ENCODE measurements at regions not wholly inside any gene's neighbourhood (a gene's known extent, or its start where the extent isn't known, plus 50 kb on each side); places are given as distances from the start of the nearest gene placed in this dataset.

- Histone ChIP-seq H3K27me3 (ENCODE audit: insufficient read depth, low read length, poor library complexity) (no peaks in the 10 kb centered on the region), H3K4me1 (ENCODE audit: control insufficient read depth, low read depth, low read length) (no peaks in the 10 kb centered on the region), H3K23ac (ENCODE audit: low read length) (no peak overlapping the region), H3K36me3 (ENCODE audit: control insufficient read depth, insufficient read depth, low read length) (no peaks in the 10 kb centered on the region), H2AK5ac (ENCODE audit: low read length) (no peak overlapping the region), H3K18ac (ENCODE audit: low read length) (no peak overlapping the region), H3K79me2 (ENCODE audit: control insufficient read depth, insufficient read depth, low read length) (no peaks in the 10 kb centered on the region), H3K4me2 (ENCODE audit: low read length) (no peak overlapping the region), H3K27ac (ENCODE audit: low read depth, low read length) (no peak overlapping the region), H3K4me3 (ENCODE audit: low read length) (no peak overlapping the region), H2BK120ac (ENCODE audit: low read depth, low read length) (no peak overlapping the region), H3K4ac (ENCODE audit: low read depth, low read length) (no peak overlapping the region), H3K9ac (ENCODE audit: low read length) (no peak overlapping the region), H2BK15ac (replicated peaks; ENCODE audit: low read depth) (no peak overlapping the region), H4K5ac (ENCODE audit: low read length) (no peak overlapping the region), H3K79me1 (ENCODE audit: low read length) (no peaks in the 10 kb centered on the region), H4K8ac (ENCODE audit: low read depth, low read length) (no peak overlapping the region), H2BK5ac (ENCODE audit: low read length) (no peak overlapping the region), H3K56ac (ENCODE audit: low read length) (no peak overlapping the region)
- DNase-seq, result no peak
These were observed 280.5 kb downstream of the TLL1 start for GRCh38 chr4:166153548-166153947.

- Histone ChIP-seq H3K23ac (ENCODE audit: low read length) (no peak overlapping the region), H3K56ac (ENCODE audit: low read length) (no peak overlapping the region), H4K5ac (ENCODE audit: low read length) (no peak overlapping the region), H3K9ac (ENCODE audit: low read length) (no peak overlapping the region), H3K4me1 (ENCODE audit: control insufficient read depth, low read depth, low read length) (no peaks in the 10 kb centered on the region), H3K4me2 (ENCODE audit: low read length) (no peak overlapping the region), H4K8ac (ENCODE audit: low read depth, low read length) (no peak overlapping the region), H3K4me3 (ENCODE audit: low read length) (no peak overlapping the region), H3K79me1 (ENCODE audit: low read length) (no peaks in the 10 kb centered on the region), H3K79me2 (ENCODE audit: control insufficient read depth, insufficient read depth, low read length) (no peaks in the 10 kb centered on the region), H3K36me3 (ENCODE audit: control insufficient read depth, insufficient read depth, low read length) (no peaks in the 10 kb centered on the region), H2BK15ac (replicated peaks; ENCODE audit: low read depth) (no peak overlapping the region), H2BK5ac (ENCODE audit: low read length) (no peak overlapping the region), H3K27ac (ENCODE audit: low read depth, low read length) (no peak overlapping the region), H3K4ac (ENCODE audit: low read depth, low read length) (no peak overlapping the region), H2BK120ac (ENCODE audit: low read depth, low read length) (no peak overlapping the region), H2AK5ac (ENCODE audit: low read length) (no peak overlapping the region), H3K18ac (ENCODE audit: low read length) (no peak overlapping the region), H3K27me3 (ENCODE audit: insufficient read depth, low read length, poor library complexity) (no peaks in the 10 kb centered on the region)
- WGBS (ENCODE audit: extremely low coverage, insufficient coverage, low lambda C conversion rate), result no CpG with 5 or more reads among the region's 4 CpGs
- no peak for DNase-seq
These were observed 289.3 kb downstream of the TLL1 start for GRCh38 chr4:166162327-166162726.

GRCh38 chr4:166165829-166166420 is 292.9 kb downstream of the TLL1 start:
- no peak overlapping the region for H3K4me2 ChIP-seq (ENCODE audit: low read length)
- H2BK120ac ChIP-seq (ENCODE audit: low read depth, low read length), result no peak overlapping the region
- no peaks in the 10 kb centered on the region for H3K79me2 ChIP-seq (ENCODE audit: control insufficient read depth, insufficient read depth, low read length)
- H2BK5ac ChIP-seq (ENCODE audit: low read length), result no peak overlapping the region
- H3K27me3 ChIP-seq (ENCODE audit: insufficient read depth, low read length, poor library complexity), result no peaks in the 10 kb centered on the region
- H2AK5ac ChIP-seq (ENCODE audit: low read length), result no peak overlapping the region
- H3K4ac ChIP-seq (ENCODE audit: low read depth, low read length), result no peak overlapping the region
- no CpG with 5 or more reads among the region's 7 CpGs for WGBS (ENCODE audit: extremely low coverage, insufficient coverage, low lambda C conversion rate)
- H3K36me3 ChIP-seq (ENCODE audit: control insufficient read depth, insufficient read depth, low read length), result no peaks in the 10 kb centered on the region
- H3K18ac ChIP-seq (ENCODE audit: low read length), result no peak overlapping the region
- H3K79me1 ChIP-seq (ENCODE audit: low read length), result no peaks in the 10 kb centered on the region
- H3K4me3 ChIP-seq (ENCODE audit: low read length), result no peak overlapping the region
- no peak overlapping the region for H4K5ac ChIP-seq (ENCODE audit: low read length)
- no peak overlapping the region for H3K23ac ChIP-seq (ENCODE audit: low read length)
- no peak overlapping the region for H4K8ac ChIP-seq (ENCODE audit: low read depth, low read length)
- peak; percentile 73 for DNase-seq
- no peaks in the 10 kb centered on the region for H3K4me1 ChIP-seq (ENCODE audit: control insufficient read depth, low read depth, low read length)
- H3K27ac ChIP-seq (ENCODE audit: low read depth, low read length), result no peak overlapping the region
- H3K56ac ChIP-seq (ENCODE audit: low read length), result no peak overlapping the region
- H2BK15ac ChIP-seq (replicated peaks; ENCODE audit: low read depth), result no peak overlapping the region
- no peak overlapping the region for H3K9ac ChIP-seq (ENCODE audit: low read length)

GRCh38 chr4:166169111-166169510 is 296.1 kb downstream of the TLL1 start:
- no peak overlapping the region for H3K27ac ChIP-seq (ENCODE audit: low read depth, low read length)
- no peak overlapping the region for H3K18ac ChIP-seq (ENCODE audit: low read length)
- no peak overlapping the region for H2BK120ac ChIP-seq (ENCODE audit: low read depth, low read length)
- no peaks in the 10 kb centered on the region for H3K27me3 ChIP-seq (ENCODE audit: insufficient read depth, low read length, poor library complexity)
- H2BK15ac ChIP-seq (replicated peaks; ENCODE audit: low read depth), result no peak overlapping the region
- H3K79me2 ChIP-seq (ENCODE audit: control insufficient read depth, insufficient read depth, low read length), result no peaks in the 10 kb centered on the region
- no peaks in the 10 kb centered on the region for H3K79me1 ChIP-seq (ENCODE audit: low read length)
- no peak overlapping the region for H3K23ac ChIP-seq (ENCODE audit: low read length)
- no CpG with 5 or more reads among the region's 3 CpGs for WGBS (ENCODE audit: extremely low coverage, insufficient coverage, low lambda C conversion rate)
- no peak overlapping the region for H2BK5ac ChIP-seq (ENCODE audit: low read length)
- H3K4ac ChIP-seq (ENCODE audit: low read depth, low read length), result no peak overlapping the region
- H4K5ac ChIP-seq (ENCODE audit: low read length), result no peak overlapping the region
- H3K4me2 ChIP-seq (ENCODE audit: low read length), result no peak overlapping the region
- no peak overlapping the region for H3K56ac ChIP-seq (ENCODE audit: low read length)
- H3K4me3 ChIP-seq (ENCODE audit: low read length), result no peak overlapping the region
- H3K9ac ChIP-seq (ENCODE audit: low read length), result no peak overlapping the region
- H3K4me1 ChIP-seq (ENCODE audit: control insufficient read depth, low read depth, low read length), result no peaks in the 10 kb centered on the region
- H3K36me3 ChIP-seq (ENCODE audit: control insufficient read depth, insufficient read depth, low read length), result no peaks in the 10 kb centered on the region
- no peak overlapping the region for H2AK5ac ChIP-seq (ENCODE audit: low read length)
- peak; percentile 30 for DNase-seq
- H4K8ac ChIP-seq (ENCODE audit: low read depth, low read length), result no peak overlapping the region

- no peaks in the 10 kb centered on the region for H3K4me1 ChIP-seq (ENCODE audit: control insufficient read depth, low read depth, low read length)
- H3K23ac ChIP-seq (ENCODE audit: low read length), result no peak overlapping the region
- no peaks in the 10 kb centered on the region for H3K36me3 ChIP-seq (ENCODE audit: control insufficient read depth, insufficient read depth, low read length)
- no peak overlapping the region for H3K4me3 ChIP-seq (ENCODE audit: low read length)
- DNase-seq, result no peak
- no CpG with 5 or more reads among the region's 2 CpGs for WGBS (ENCODE audit: extremely low coverage, insufficient coverage, low lambda C conversion rate)
- no peak overlapping the region for H3K18ac ChIP-seq (ENCODE audit: low read length)
- no peak overlapping the region for H3K4ac ChIP-seq (ENCODE audit: low read depth, low read length)
- no peak overlapping the region for H4K8ac ChIP-seq (ENCODE audit: low read depth, low read length)
- H2BK120ac ChIP-seq (ENCODE audit: low read depth, low read length), result no peak overlapping the region
- no peak overlapping the region for H2BK15ac ChIP-seq (replicated peaks; ENCODE audit: low read depth)
- no peak overlapping the region for H2BK5ac ChIP-seq (ENCODE audit: low read length)
- no peak overlapping the region for H3K9ac ChIP-seq (ENCODE audit: low read length)
- no peak overlapping the region for H4K5ac ChIP-seq (ENCODE audit: low read length)
- H2AK5ac ChIP-seq (ENCODE audit: low read length), result no peak overlapping the region
- no peaks in the 10 kb centered on the region for H3K79me1 ChIP-seq (ENCODE audit: low read length)
- H3K4me2 ChIP-seq (ENCODE audit: low read length), result no peak overlapping the region
- no peaks in the 10 kb centered on the region for H3K27me3 ChIP-seq (ENCODE audit: insufficient read depth, low read length, poor library complexity)
- no peak overlapping the region for H3K27ac ChIP-seq (ENCODE audit: low read depth, low read length)
- no peak overlapping the region for H3K56ac ChIP-seq (ENCODE audit: low read length)
- no peaks in the 10 kb centered on the region for H3K79me2 ChIP-seq (ENCODE audit: control insufficient read depth, insufficient read depth, low read length)
These were observed 299.6 kb downstream of the TLL1 start for GRCh38 chr4:166172619-166173018.

- Histone ChIP-seq H4K5ac (ENCODE audit: low read length) (no peak overlapping the region), H2BK120ac (ENCODE audit: low read depth, low read length) (no peak overlapping the region), H3K27me3 (ENCODE audit: insufficient read depth, low read length, poor library complexity) (no peaks in the 10 kb centered on the region), H3K9ac (ENCODE audit: low read length) (no peak overlapping the region), H2BK5ac (ENCODE audit: low read length) (no peak overlapping the region), H2BK15ac (replicated peaks; ENCODE audit: low read depth) (no peak overlapping the region), H3K4ac (ENCODE audit: low read depth, low read length) (no peak overlapping the region), H3K36me3 (ENCODE audit: control insufficient read depth, insufficient read depth, low read length) (no peaks in the 10 kb centered on the region), H3K27ac (ENCODE audit: low read depth, low read length) (no peak overlapping the region), H3K18ac (ENCODE audit: low read length) (no peak overlapping the region), H3K4me1 (ENCODE audit: control insufficient read depth, low read depth, low read length) (no peaks in the 10 kb centered on the region), H2AK5ac (ENCODE audit: low read length) (no peak overlapping the region), H3K4me2 (ENCODE audit: low read length) (no peak overlapping the region), H3K23ac (ENCODE audit: low read length) (no peak overlapping the region), H4K8ac (ENCODE audit: low read depth, low read length) (no peak overlapping the region), H3K79me1 (ENCODE audit: low read length) (no peaks in the 10 kb centered on the region), H3K4me3 (ENCODE audit: low read length) (no peak overlapping the region), H3K79me2 (ENCODE audit: control insufficient read depth, insufficient read depth, low read length) (no peaks in the 10 kb centered on the region), H3K56ac (ENCODE audit: low read length) (no peak overlapping the region)
- no CpG with 5 or more reads among the region's 4 CpGs for WGBS (ENCODE audit: extremely low coverage, insufficient coverage, low lambda C conversion rate)
- no peak for DNase-seq
These were observed 301.9 kb downstream of the TLL1 start for GRCh38 chr4:166174717-166175490.
